ENCODE measurements at regions not wholly inside any gene's neighbourhood (a gene's known extent, or its start where the extent isn't known, plus 50 kb on each side); places are given as distances from the start of the nearest gene placed in this dataset.

GRCh38 chr12:88399811-88400210 is 180.5 kb downstream of the KITLG start:
- WGBS, 2 donors, result 41 to 42% methylated on average over 2 of the region's 2 CpGs
- H3K4me3 ChIP-seq (ENCODE audit: low read depth, poor library complexity, severe bottlenecking), result no peak overlapping the region
- DNase-seq (ENCODE audit: low spot score in 2 of 2), result no peak
- intact Hi-C loops (cut with DNase I; ENCODE audit: low total_unique reads), result no loop called here
- TF ChIP-seq POLR2A (IDR thresholded peaks at IDR 0.05), result no peak
- TF ChIP-seq CTCF (IDR thresholded peaks at IDR 0.05), result no peak

GRCh38 chr12:88400302-88400701 is 180.0 kb downstream of the KITLG start:
- no peak overlapping the region for H3K4me3 ChIP-seq (ENCODE audit: low read depth, poor library complexity, severe bottlenecking)
- TF ChIP-seq CTCF (IDR thresholded peaks at IDR 0.05) (no peak), POLR2A (IDR thresholded peaks at IDR 0.05) (no peak)
- intact Hi-C loops (cut with DNase I; ENCODE audit: low total_unique reads), result no loop called here
- DNase-seq (ENCODE audit: low spot score in 2 of 2), result no peak
- 49 to 64% methylated on average over 3 of the region's 3 CpGs for WGBS, 2 donors

- intact Hi-C loops (cut with DNase I; ENCODE audit: low total_unique reads), result no loop called here
- 23 to 27% methylated on average over 2 of the region's 2 CpGs for WGBS, 2 donors
- TF ChIP-seq POLR2A (IDR thresholded peaks at IDR 0.05) (no peak), CTCF (IDR thresholded peaks at IDR 0.05) (no peak)
- no peak for DNase-seq (ENCODE audit: low spot score in 2 of 2)
- H3K4me3 ChIP-seq (ENCODE audit: low read depth, poor library complexity, severe bottlenecking), result no peak overlapping the region
Observed at GRCh38 chr12:88401155-88401554, 179.1 kb downstream of the KITLG start.

GRCh38 chr12:88406905-88407304 is 173.4 kb downstream of the KITLG start:
- H3K4me3 ChIP-seq (ENCODE audit: low read depth, poor library complexity, severe bottlenecking), result no peak overlapping the region
- TF ChIP-seq CTCF (IDR thresholded peaks at IDR 0.05), result no peak
- TF ChIP-seq POLR2A (IDR thresholded peaks at IDR 0.05), result no peak
- DNase-seq (ENCODE audit: low spot score in 2 of 2), result no peak
- 57 to 58% methylated on average over 5 of the region's 5 CpGs for WGBS, 2 donors
- intact Hi-C loops (cut with DNase I; ENCODE audit: low total_unique reads), result no loop called here

- intact Hi-C loops (cut with DNase I; ENCODE audit: low total_unique reads), result no loop called here
- no peak overlapping the region for H3K4me3 ChIP-seq (ENCODE audit: low read depth, poor library complexity, severe bottlenecking)
- TF ChIP-seq POLR2A (IDR thresholded peaks at IDR 0.05) (no peak), CTCF (IDR thresholded peaks at IDR 0.05) (no peak)
- no peak for DNase-seq (ENCODE audit: low spot score in 2 of 2)
Observed at GRCh38 chr12:88408823-88409222, 171.4 kb downstream of the KITLG start.

- 82 to 89% methylated on average over 3 of the region's 3 CpGs for WGBS, 2 donors
- intact Hi-C loops (cut with DNase I; ENCODE audit: low total_unique reads), result no loop called here
- H3K4me3 ChIP-seq (ENCODE audit: low read depth, poor library complexity, severe bottlenecking), result no peak overlapping the region
- TF ChIP-seq CTCF (IDR thresholded peaks at IDR 0.05) (no peak), POLR2A (IDR thresholded peaks at IDR 0.05) (no peak)
- DNase-seq (ENCODE audit: low spot score in 2 of 2), result no peak
Observed at GRCh38 chr12:88409257-88409656, 171.0 kb downstream of the KITLG start.

Measured in lower leg skin (tissue), 4 donors.